H9 (cell line): ENCODE measurements at regions not wholly inside any gene's neighbourhood (a gene's known extent, or its start where the extent isn't known, plus 50 kb on each side); places are given as distances from the start of the nearest gene placed in this dataset.

ENCODE experiments used
- DNase-seq: peaks from one replicate; pipeline ENCODE4 v3.0.0-alpha.2; 2017
- H2AFZ ChIP-seq: one replicate; pipeline ENCODE4 v1.6.1; 2013; ENCODE audit warnings: mild to moderate bottlenecking, low read length, control low read depth, moderate library complexity
- H2AK5ac ChIP-seq: 2 replicates; pipeline ENCODE4 v1.6.1; 2013; ENCODE audit warnings: low read length, control low read depth, mixed read lengths; ENCODE audit not compliant: insufficient read length
- H2BK120ac ChIP-seq: one replicate; pipeline ENCODE4 v1.6.1; 2013; ENCODE audit warnings: low read depth, mild to moderate bottlenecking, low read length, control low read depth, inconsistent platforms; ENCODE audit not compliant: poor library complexity, severe bottlenecking
- H2BK12ac ChIP-seq: 2 replicates; pipeline ENCODE4 v1.6.1; 2013; ENCODE audit warnings: low read length, control low read depth, mixed read lengths, low read depth; ENCODE audit not compliant: insufficient read length
- H2BK15ac ChIP-seq: 2 replicates; pipeline ENCODE4 v1.6.1; 2013; ENCODE audit warnings: low read depth, low read length, control low read depth
- H2BK20ac ChIP-seq: one replicate; pipeline ENCODE4 v1.6.1; 2013; ENCODE audit warnings: low read depth, mild to moderate bottlenecking, low read length, control low read depth, inconsistent platforms; ENCODE audit not compliant: poor library complexity, severe bottlenecking
- H2BK5ac ChIP-seq: 2 replicates; pipeline ENCODE4 v1.6.1; 2013; ENCODE audit warnings: low read length, control low read depth, mixed read lengths; ENCODE audit not compliant: insufficient read length
- H3K14ac ChIP-seq: 2 replicates; pipeline ENCODE4 v1.6.1; 2013; ENCODE audit warnings: low read length, control low read depth; ENCODE audit not compliant: insufficient read depth
- H3K18ac ChIP-seq: 2 replicates; pipeline ENCODE4 v1.6.1; 2013; ENCODE audit warnings: low read depth, mild to moderate bottlenecking, mixed read lengths, low read length, control low read depth; ENCODE audit not compliant: insufficient read length
- H3K23ac ChIP-seq: 2 replicates; pipeline ENCODE4 v1.6.1; 2013; ENCODE audit warnings: low read length, control low read depth, mixed read lengths, low read depth; ENCODE audit not compliant: insufficient read length
- H3K23me2 ChIP-seq: 2 replicates; pipeline ENCODE4 v1.6.1; 2013; ENCODE audit warnings: low read depth, mild to moderate bottlenecking, mixed read lengths, low read length, control low read depth; ENCODE audit not compliant: insufficient read length, poor library complexity, severe bottlenecking
- H3K27ac ChIP-seq: 2 replicates; pipeline ENCODE4 v1.5.1; 2013; ENCODE audit warnings: low read length, control low read depth, mixed read lengths, low read depth; ENCODE audit not compliant: insufficient read length
- H3K27me3 ChIP-seq: 2 replicates; pipeline ENCODE4 v1.6.1; 2013; ENCODE audit warnings: low read length, control low read depth, inconsistent platforms; ENCODE audit not compliant: insufficient read depth
- H3K4ac ChIP-seq: 2 replicates; pipeline ENCODE4 v1.6.1; 2013; ENCODE audit warnings: low read depth, mild to moderate bottlenecking, control low read depth, inconsistent platforms, low read length, moderate library complexity
- H3K4me1 ChIP-seq: 2 replicates; pipeline ENCODE4 v1.6.1; 2013; ENCODE audit warnings: low read length, control low read depth, inconsistent platforms; ENCODE audit not compliant: insufficient read depth
- H3K4me2 ChIP-seq: 2 replicates; pipeline ENCODE4 v1.6.1; 2013; ENCODE audit warnings: low read length, control low read depth, mixed read lengths; ENCODE audit not compliant: insufficient read length, insufficient read depth
- H3K56ac ChIP-seq: 2 replicates; pipeline ENCODE4 v1.6.1; 2013; ENCODE audit warnings: low read depth, mild to moderate bottlenecking, mixed read lengths, low read length, control low read depth; ENCODE audit not compliant: insufficient read length
- H3K79me1 ChIP-seq: 2 replicates; pipeline ENCODE4 v1.6.1; 2013; ENCODE audit warnings: low read depth, mild to moderate bottlenecking, moderate library complexity, low read length, control low read depth, inconsistent platforms; ENCODE audit not compliant: insufficient read depth, poor library complexity, severe bottlenecking
- H3K79me2 ChIP-seq: 2 replicates; pipeline ENCODE4 v1.6.1; 2013; ENCODE audit warnings: low read length, control low read depth, inconsistent platforms; ENCODE audit not compliant: insufficient read depth
- H3K9ac ChIP-seq: 2 replicates; pipeline ENCODE4 v1.6.1; 2013; ENCODE audit warnings: low read length, control low read depth, mixed read lengths; ENCODE audit not compliant: insufficient read length; ENCODE audit errors: extremely low read depth
- H3K9me3 ChIP-seq: one replicate; pipeline ENCODE4 v1.6.1; 2013; ENCODE audit warnings: low read depth, low read length, inconsistent platforms; ENCODE audit not compliant: control insufficient read depth
- H3T11ph ChIP-seq: one replicate; pipeline ENCODE4 v1.6.1; 2013; ENCODE audit warnings: mild to moderate bottlenecking, low read length, control low read depth, inconsistent platforms
- H4K20me1 ChIP-seq: one replicate; pipeline ENCODE4 v1.6.1; 2013; ENCODE audit not compliant: control insufficient read depth, insufficient read length, insufficient read depth
- H4K5ac ChIP-seq: 2 replicates; pipeline ENCODE4 v1.6.1; 2013; ENCODE audit warnings: low read depth, mild to moderate bottlenecking, mixed read lengths, low read length, control low read depth; ENCODE audit not compliant: insufficient read length
- H4K8ac ChIP-seq: replicated peaks from 2 replicates; pipeline ENCODE4 v1.6.1; 2013; ENCODE audit warnings: low read length, control low read depth, mixed read lengths, low read depth; ENCODE audit not compliant: insufficient read length
- H4K91ac ChIP-seq: 2 replicates; pipeline ENCODE4 v1.6.1; 2013; ENCODE audit warnings: low read depth, mild to moderate bottlenecking, moderate library complexity, mixed read lengths, low read length, control low read depth; ENCODE audit not compliant: insufficient read length
- H3K27ac Mint-ChIP-seq, 3 experiments: 2 replicates in 2 of 3; 3 replicates in 1 of 3; pipeline ENCODE4 v1.8.0; 2020 to 2021; ENCODE audit warnings: mixed read lengths in 3 of 3, mild to moderate bottlenecking in 1 of 3, moderate library complexity in 1 of 3
- H3K27me3 Mint-ChIP-seq: 2 replicates; pipeline ENCODE4 v1.8.0; 2021; ENCODE audit warnings: low read depth, mild to moderate bottlenecking, moderate library complexity, mixed read lengths
- H3K36me3 Mint-ChIP-seq, 3 experiments: 2 replicates in 2 of 3; 3 replicates in 1 of 3; pipeline ENCODE4 v1.8.0; 2020 to 2021; ENCODE audit warnings: low read depth in 3 of 3, mixed read lengths in 3 of 3; ENCODE audit not compliant: insufficient read depth in 1 of 3
- H3K4me1 Mint-ChIP-seq, 2 experiments: 2 replicates each; pipeline ENCODE4 v1.8.0; 2020; ENCODE audit warnings: mixed read lengths in 2 of 2
- H3K4me3 Mint-ChIP-seq, 2 experiments: 2 replicates in 1 of 2; 3 replicates in 1 of 2; pipeline ENCODE4 v1.8.0; 2020 to 2021; ENCODE audit warnings: mild to moderate bottlenecking in 2 of 2, mixed read lengths in 2 of 2, moderate library complexity in 1 of 2
- H3K9me3 Mint-ChIP-seq, 2 experiments: 2 replicates in 1 of 2; 3 replicates in 1 of 2; pipeline ENCODE4 v1.8.0; 2020; ENCODE audit warnings: mild to moderate bottlenecking in 2 of 2, mixed read lengths in 2 of 2, moderate library complexity in 1 of 2
- CTCF ChIP-seq: fragments of 200-600 bp; sonication (generic); conservative IDR thresholded peaks from 3 replicates; pipeline ENCODE4 v1.8.0; 2021; ENCODE audit warnings: antibody characterized with exemption, mild to moderate bottlenecking
- WGBS: extraction: QIAGEN DNeasy Blood & Tissue Kit; methylation state at CpG from one replicate; pipeline ENCODE4 v1.1.7; 2013; ENCODE audit warnings: missing lambda C conversion rate, low lambda C conversion rate, mixed read lengths; ENCODE audit not compliant: insufficient read length; ENCODE audit errors: extremely low coverage; 5-methylcytosine and 5-hydroxymethylcytosine counted together

GRCh38 chrX:131801911-131802310, 221.2 kb upstream of the STK26 start:
- H3T11ph ChIP-seq, result no peak overlapping the region
- no peaks in the 10 kb centered on the region for H3K9me3 ChIP-seq
- no peak overlapping the region for H2AK5ac ChIP-seq
- H2BK12ac ChIP-seq, result no peak overlapping the region
- H3K23me2 ChIP-seq, result no peaks in the 10 kb centered on the region
- no peak overlapping the region for H3K14ac ChIP-seq
- H3K27me3 ChIP-seq, result no peaks in the 10 kb centered on the region
- H3K27ac Mint-ChIP-seq, result no peak overlapping the region
- no peak overlapping the region for H3K27ac ChIP-seq
- H3K79me2 ChIP-seq, result no peaks in the 10 kb centered on the region
- H3K4me3 Mint-ChIP-seq, result no peak overlapping the region
- WGBS, result no CpG with 5 or more reads among the region's 2 CpGs
- H3K4me1 ChIP-seq, result no peaks in the 10 kb centered on the region
- no peak overlapping the region for H2BK20ac ChIP-seq
- H4K20me1 ChIP-seq, result no peaks in the 10 kb centered on the region
- H3K4me1 Mint-ChIP-seq, result 0 out of 4 replicates have a peak, but pooled peaks cover 0 to 2% of the 10 kb centered on the region in 2 experiments
- H3K9ac ChIP-seq, result no peak overlapping the region
- TF ChIP-seq CTCF, result no peak
- no peak overlapping the region for H3K23ac ChIP-seq
- H3K56ac ChIP-seq, result no peak overlapping the region
- peaks cover 8% of the 10 kb centered on the region for H3K79me1 ChIP-seq
- H3K27me3 Mint-ChIP-seq, result no peaks in the 10 kb centered on the region
- no peak overlapping the region for H4K5ac ChIP-seq
- H3K36me3 Mint-ChIP-seq, result peaks cover 59 to 68% (median 63%) of the 10 kb centered on the region in 3 experiments
- no peak overlapping the region for H4K8ac ChIP-seq
- no peak overlapping the region for H3K4ac ChIP-seq
- H2BK120ac ChIP-seq, result no peak overlapping the region
- no peak overlapping the region for H3K4me2 ChIP-seq
- no peak overlapping the region for H3K18ac ChIP-seq
- H2BK15ac ChIP-seq, result no peak overlapping the region
- H2BK5ac ChIP-seq, result no peak overlapping the region
- no peak overlapping the region for H2AFZ ChIP-seq
- no peak for DNase-seq
- no peaks in the 10 kb centered on the region for H3K9me3 Mint-ChIP-seq
- H4K91ac ChIP-seq, result no peak overlapping the region
